ENCODE measurements at regions not wholly inside any gene's neighbourhood (a gene's known extent, or its start where the extent isn't known, plus 50 kb on each side); places are given as distances from the start of the nearest gene placed in this dataset.

GRCh38 chr15:61684749-61685467 lies 375.3 kb downstream of the VPS13C start:
- no peak for DNase-seq (ENCODE audit: low read depth in 2 of 3, low spot score in 2 of 3)

GRCh38 chr15:61682891-61683735 lies 377.1 kb downstream of the VPS13C start:
- DNase-seq (ENCODE audit: low read depth in 2 of 3, low spot score in 2 of 3), result no peak

GRCh38 chr15:61681676-61682075 lies 378.6 kb downstream of the VPS13C start:
- no peak for DNase-seq (ENCODE audit: low read depth in 2 of 3, low spot score in 2 of 3)

GRCh38 chr15:61681038-61681418 lies 379.2 kb downstream of the VPS13C start:
- DNase-seq (ENCODE audit: low read depth in 2 of 3, low spot score in 2 of 3), result peak in 1 of 3 donors; percentile 3

- DNase-seq (ENCODE audit: low read depth in 2 of 3, low spot score in 2 of 3), result no peak
Measured at GRCh38 chr15:61680260-61681037, 379.8 kb downstream of the VPS13C start.

GRCh38 chr15:61671736-61672135 lies 388.5 kb downstream of the VPS13C start:
- DNase-seq (ENCODE audit: low read depth in 2 of 3, low spot score in 2 of 3), result no peak

- no peak for DNase-seq (ENCODE audit: low read depth in 2 of 3, low spot score in 2 of 3)
Measured at GRCh38 chr15:61668444-61668843, 391.8 kb downstream of the VPS13C start.

GRCh38 chr15:61661791-61662190 lies 398.5 kb downstream of the VPS13C start:
- no peak for DNase-seq (ENCODE audit: low read depth in 2 of 3, low spot score in 2 of 3)

- no peak for DNase-seq (ENCODE audit: low read depth in 2 of 3, low spot score in 2 of 3)
Measured at GRCh38 chr15:61660579-61660978, 399.7 kb downstream of the VPS13C start.

GRCh38 chr15:61659566-61660190 lies 400.6 kb downstream of the VPS13C start:
- DNase-seq (ENCODE audit: low read depth in 2 of 3, low spot score in 2 of 3), result no peak

- DNase-seq (ENCODE audit: low read depth in 2 of 3, low spot score in 2 of 3), result no peak
Measured at GRCh38 chr15:61657461-61657860, 402.8 kb downstream of the VPS13C start.

GRCh38 chr15:61656391-61656790 lies 403.9 kb downstream of the VPS13C start:
- no peak for DNase-seq (ENCODE audit: low read depth in 2 of 3, low spot score in 2 of 3)

GRCh38 chr15:61655881-61656280 lies 404.4 kb downstream of the VPS13C start:
- no peak for DNase-seq (ENCODE audit: low read depth in 2 of 3, low spot score in 2 of 3)

- DNase-seq (ENCODE audit: low read depth in 2 of 3, low spot score in 2 of 3), result no peak
Measured at GRCh38 chr15:61654918-61655317, 405.3 kb downstream of the VPS13C start.

- no peak for DNase-seq (ENCODE audit: low read depth in 2 of 3, low spot score in 2 of 3)
Measured at GRCh38 chr15:61654002-61654740, 406.1 kb downstream of the VPS13C start.

GRCh38 chr15:61653110-61653509 lies 407.1 kb downstream of the VPS13C start:
- no peak for DNase-seq (ENCODE audit: low read depth in 2 of 3, low spot score in 2 of 3)

- no peak for DNase-seq (ENCODE audit: low read depth in 2 of 3, low spot score in 2 of 3)
Measured at GRCh38 chr15:61651267-61651666, 409.0 kb downstream of the VPS13C start.

- DNase-seq (ENCODE audit: low read depth in 2 of 3, low spot score in 2 of 3), result no peak
Measured at GRCh38 chr15:61649046-61649445, 411.2 kb downstream of the VPS13C start.

GRCh38 chr15:61644550-61644949 lies 415.4 kb upstream of the RORA start:
- no peak for DNase-seq (ENCODE audit: low read depth in 2 of 3, low spot score in 2 of 3)

- DNase-seq (ENCODE audit: low read depth in 2 of 3, low spot score in 2 of 3), result no peak
Measured at GRCh38 chr15:61641645-61642044, 412.5 kb upstream of the RORA start.
